NCI-H1048 (cell line): ENCODE measurements at regions not wholly inside any gene's neighbourhood (a gene's known extent, or its start where the extent isn't known, plus 50 kb on each side); places are given as distances from the start of the nearest gene placed in this dataset.

ENCODE experiments used
- DNase-seq: peaks from one replicate; lab custom pipeline; 2025; lab: John Stamatoyannopoulos, UW

DNA sequence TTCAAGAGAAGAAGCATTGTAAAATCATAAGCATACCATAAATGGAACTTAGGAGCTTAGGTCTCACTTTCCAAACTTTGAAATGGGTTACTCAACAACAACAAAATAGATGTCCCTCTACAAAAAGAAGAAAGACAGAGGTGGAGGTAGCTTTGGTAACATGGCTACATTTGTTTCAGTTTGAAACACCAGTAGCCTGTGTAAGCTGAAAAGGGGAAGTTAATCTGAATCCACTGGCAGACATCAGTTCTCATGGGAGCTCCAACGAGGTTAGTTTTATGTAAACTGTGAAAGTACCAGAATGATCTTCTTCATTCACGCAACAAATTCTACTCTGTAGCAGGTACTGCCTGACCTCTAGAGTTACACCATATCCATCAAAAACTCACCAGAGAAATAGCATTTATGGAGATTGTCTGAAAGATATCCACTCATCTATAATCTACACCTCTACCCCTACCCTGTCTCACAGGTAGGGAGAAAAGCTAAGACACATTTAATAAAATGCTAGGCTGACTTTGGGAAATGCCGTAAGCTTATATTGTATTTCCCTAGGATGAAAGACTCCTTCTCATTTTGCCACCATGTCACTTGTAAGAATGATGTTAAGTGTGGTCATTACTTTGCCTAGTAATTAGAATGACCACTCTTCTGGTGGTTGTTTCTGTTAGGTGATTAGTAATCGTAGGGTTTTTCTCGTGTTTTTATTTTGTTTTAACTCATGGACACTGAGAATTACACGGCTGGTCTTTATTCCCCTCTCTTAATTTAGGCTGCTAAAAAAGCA lies 224.1 kb downstream of the ASCL1 start:
- no peak for DNase-seq

GRCh38 chr12:103182299-103182698 lies 224.8 kb downstream of the ASCL1 start:
- DNase-seq = no peak

DNA sequence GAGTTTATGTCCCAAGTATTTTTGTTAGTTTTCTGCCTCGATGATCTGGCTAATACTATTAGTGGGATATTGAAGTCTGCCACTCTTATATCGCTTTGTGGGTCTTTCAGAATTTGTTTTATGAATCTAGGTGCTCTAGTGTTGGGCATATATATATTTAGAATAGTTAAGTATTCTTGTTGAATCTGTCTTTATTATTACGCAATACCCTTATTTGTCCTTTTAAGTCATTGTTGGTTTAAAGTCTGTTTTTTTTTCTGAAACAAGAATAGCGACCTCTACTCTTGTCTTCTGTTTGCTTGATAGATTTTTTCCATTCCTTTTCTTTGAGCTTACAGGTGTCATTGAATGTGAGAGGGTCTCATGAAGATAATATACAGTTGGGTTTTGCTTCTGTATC lies 239.0 kb downstream of the ASCL1 start:
- no peak for DNase-seq

DNA sequence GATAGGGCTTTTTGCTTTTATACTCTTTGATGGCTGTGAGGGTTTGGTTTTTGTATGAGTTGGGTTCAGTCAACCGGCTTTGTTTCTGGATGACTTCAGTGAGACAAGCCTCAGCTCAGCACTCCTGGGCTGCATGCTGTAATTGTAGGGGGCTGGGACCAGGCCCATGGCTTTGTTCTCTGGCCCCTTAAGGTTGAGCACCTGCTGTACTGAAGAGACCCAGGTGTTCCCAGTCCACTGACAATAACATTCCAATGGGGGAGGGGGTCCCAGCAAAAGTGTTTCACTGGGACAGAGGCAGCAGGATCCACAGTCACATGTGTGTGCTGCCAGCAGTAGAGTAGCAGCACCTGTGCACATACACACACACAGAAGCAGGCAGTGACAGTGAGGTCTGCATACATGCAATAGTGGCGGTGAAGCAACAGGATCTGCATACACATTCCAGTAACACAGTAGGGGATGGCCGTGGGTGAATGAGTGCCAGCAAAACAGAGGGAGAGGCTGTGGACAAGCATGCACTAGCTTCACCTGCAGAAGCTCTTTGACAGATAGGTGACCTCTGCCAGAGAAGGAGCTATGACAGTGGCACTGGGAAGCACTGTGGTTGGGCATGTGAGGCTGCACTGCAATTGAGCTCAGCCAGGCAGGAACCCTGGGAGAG lies 240.4 kb downstream of the ASCL1 start:
- no peak for DNase-seq

DNA sequence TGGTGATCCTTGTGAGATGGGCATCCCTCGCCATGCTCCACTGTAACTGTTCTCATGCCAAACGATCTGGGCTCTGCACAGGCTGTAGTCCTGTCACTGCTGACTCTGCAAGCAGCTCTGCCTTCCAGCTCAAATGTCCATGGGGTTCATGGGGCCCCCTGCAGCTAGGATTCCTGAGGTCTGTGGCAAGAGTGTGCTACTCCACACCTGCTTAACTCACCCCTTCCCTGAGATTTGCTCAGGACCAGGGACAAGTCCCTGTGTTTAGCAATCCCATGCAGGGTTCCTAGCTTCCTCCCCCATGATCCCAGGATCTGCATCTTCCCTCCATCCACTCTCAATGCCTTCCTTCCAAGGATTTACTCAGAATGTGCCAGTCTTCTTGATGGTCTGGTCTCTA lies 241.0 kb downstream of the ASCL1 start:
- DNase-seq = no peak

- no peak for DNase-seq
These were observed 248.4 kb downstream of the ASCL1 start for GRCh38 chr12:103205906-103206305.

DNA sequence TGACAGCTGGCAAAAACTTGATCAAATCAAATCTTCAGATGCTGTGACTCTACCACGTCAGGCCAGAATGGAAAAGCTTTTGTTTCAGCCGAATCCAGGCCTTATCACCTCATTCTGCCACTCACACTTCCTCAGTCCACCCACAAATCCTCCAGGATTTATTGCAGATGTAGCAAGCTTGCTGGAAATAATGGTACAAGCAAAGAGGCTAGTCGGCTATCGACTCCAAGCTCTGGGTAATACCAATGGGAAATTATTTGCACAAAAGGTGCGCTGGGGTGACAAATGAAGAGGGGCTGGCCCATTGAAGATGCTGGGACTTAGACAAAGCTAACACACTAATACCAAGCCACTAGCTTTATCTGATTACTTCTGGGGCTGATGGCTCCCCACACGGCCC lies 250.5 kb downstream of the ASCL1 start:
- no peak for DNase-seq

DNA sequence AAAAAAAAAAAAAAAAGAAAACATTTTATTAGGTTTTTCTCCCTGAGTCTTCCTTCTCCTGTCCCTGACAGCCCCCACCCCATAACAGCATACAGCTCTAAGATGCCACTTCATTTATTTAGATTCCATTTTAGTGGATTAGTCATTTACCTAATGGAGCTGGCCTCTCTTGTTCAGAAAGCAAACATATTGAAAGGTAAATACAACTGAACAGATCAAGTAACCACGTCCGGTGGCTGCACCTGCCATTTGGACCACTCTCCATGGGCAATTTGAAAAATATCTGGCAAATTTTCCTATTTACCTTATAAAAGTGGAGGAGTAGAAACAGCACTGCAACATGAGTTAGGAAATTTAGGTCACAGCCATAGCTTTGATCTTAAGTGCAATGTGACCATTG lies 254.6 kb downstream of the C12orf42 start:
- DNase-seq = no peak

GRCh38 chr12:103244596-103244995 lies 251.2 kb downstream of the C12orf42 start:
- DNase-seq = no peak

- DNase-seq = no peak
These were observed 248.2 kb downstream of the C12orf42 start for GRCh38 chr12:103247531-103247930.

DNA sequence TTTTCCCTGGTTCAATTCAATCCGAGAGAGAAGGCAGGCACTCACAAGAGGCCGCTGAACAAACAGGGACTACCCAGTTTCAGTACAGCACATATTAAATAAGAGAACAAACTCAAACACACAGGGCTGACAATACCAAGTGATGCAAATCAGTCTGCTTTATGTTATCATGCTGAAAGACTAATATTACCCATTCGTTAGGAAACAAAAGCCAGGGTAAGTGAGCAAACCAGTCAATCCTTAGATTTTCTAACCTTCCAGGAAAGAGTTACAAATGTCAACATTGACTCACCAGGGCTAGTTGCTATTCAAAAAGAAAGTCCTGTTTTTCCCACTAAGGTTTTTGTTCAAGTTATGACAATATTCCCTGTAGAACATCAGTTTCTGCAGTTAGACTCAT lies 246.2 kb downstream of the C12orf42 start:
- DNase-seq = no peak

DNA sequence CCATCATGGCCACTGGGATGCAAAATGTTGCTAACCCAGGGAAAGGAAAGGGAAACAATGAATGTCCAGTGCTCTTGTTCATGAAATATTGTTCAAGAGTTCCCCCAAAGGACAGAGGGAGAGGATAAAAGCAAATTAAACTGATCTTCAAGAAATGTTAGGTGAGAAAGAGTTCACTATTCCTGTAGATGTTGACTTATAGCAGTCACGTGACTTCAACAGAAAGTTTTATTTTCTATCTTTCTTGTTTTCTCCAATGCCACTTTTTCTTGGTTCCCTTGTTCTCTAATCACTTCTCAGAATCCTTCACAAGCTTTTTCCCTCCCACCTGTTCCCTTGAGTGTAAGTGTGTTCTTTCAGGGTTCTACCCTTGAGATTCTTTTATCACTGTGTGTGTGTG lies 245.3 kb downstream of the C12orf42 start:
- DNase-seq = no peak
